T-helper 2 cell treated with Interferon-gamma antibody and Interleukin-4, amounts not matched to agents 5 μg/mL and 100 μg/mL, for 36 hours (primary cell): ENCODE measurements at regions not wholly inside any gene's neighbourhood (a gene's known extent, or its start where the extent isn't known, plus 50 kb on each side); places are given as distances from the start of the nearest gene placed in this dataset.

Experiments used
- DNase-seq: peaks from one replicate; pipeline ENCODE4 v3.0.0; 2021; ENCODE audit warnings: low spot score
- H3K27ac Mint-ChIP-seq: one replicate; pipeline ENCODE4 v1.8.0; 2021; ENCODE audit warnings: mild to moderate bottlenecking, mixed read lengths
- H3K27me3 Mint-ChIP-seq: one replicate; pipeline ENCODE4 v1.8.0; 2021; ENCODE audit warnings: low read depth, mixed read lengths
- H3K36me3 Mint-ChIP-seq: one replicate; pipeline ENCODE4 v1.8.0; 2021; ENCODE audit warnings: low read depth, mixed read lengths
- H3K4me1 Mint-ChIP-seq: one replicate; pipeline ENCODE4 v1.8.0; 2021; ENCODE audit warnings: low read depth, mixed read lengths
- H3K4me3 Mint-ChIP-seq: one replicate; pipeline ENCODE4 v1.8.0; 2022; ENCODE audit warnings: mild to moderate bottlenecking, moderate library complexity, mixed read lengths
- H3K9me3 Mint-ChIP-seq: one replicate; pipeline ENCODE4 v1.8.0; 2021; ENCODE audit warnings: mixed read lengths

DNA sequence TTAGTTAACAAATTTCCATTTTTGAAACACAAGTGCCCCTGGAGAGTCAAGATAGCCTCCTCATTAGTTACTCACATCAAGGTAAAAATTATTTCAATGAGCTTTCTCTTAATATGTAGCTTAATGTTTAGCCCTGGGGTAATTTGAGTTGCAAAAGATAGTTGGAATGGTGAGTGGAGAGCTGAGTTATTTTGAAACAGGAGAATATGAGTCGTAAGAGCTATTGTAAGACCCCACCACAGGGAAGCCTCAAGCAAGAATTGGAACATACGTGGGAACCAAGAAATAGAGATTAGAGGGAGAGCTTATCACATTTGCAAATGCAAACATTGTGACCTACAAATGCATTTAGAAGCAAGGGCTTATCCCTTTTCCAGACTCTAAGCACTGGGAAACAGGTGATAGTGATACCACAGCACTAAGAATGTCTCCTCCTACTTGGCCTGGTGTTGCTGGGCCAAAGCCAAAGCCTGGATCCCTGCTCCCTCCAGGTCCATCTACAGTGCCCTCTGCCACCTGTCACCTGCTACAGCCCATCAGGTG is 635.1 kb downstream of the PTPRC start:
- H3K9me3 Mint-ChIP-seq, result no peaks in the 10 kb centered on the region
- H3K4me3 Mint-ChIP-seq, result no peak overlapping the region
- no peak overlapping the region for H3K27ac Mint-ChIP-seq
- no peaks in the 10 kb centered on the region for H3K36me3 Mint-ChIP-seq
- no peak for DNase-seq
- H3K4me1 Mint-ChIP-seq, result peaks cover 1% of the 10 kb centered on the region
- H3K27me3 Mint-ChIP-seq, result peaks cover 5% of the 10 kb centered on the region

DNA sequence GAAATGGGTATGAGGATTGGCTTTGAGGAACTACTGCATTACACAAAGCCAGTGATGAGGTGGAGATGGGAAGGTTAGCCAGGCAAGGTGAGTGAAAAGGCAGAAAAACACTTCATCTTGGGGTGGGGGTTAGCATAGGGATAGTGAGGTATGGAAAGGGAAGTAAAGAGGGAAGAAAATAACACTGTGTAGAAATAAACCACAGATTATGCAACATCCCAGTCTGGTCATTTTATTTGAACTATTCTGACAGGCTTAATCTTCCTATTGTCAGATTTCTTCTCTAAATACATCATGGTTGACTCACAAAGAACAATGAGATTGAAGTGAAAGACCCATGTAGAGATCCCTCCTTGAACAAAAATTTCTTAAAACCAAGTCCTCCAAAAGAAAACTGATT is 640.2 kb downstream of the PTPRC start:
- no peak for DNase-seq
- H3K4me1 Mint-ChIP-seq, result peaks cover 10% of the 10 kb centered on the region
- H3K36me3 Mint-ChIP-seq, result no peaks in the 10 kb centered on the region
- H3K9me3 Mint-ChIP-seq, result no peaks in the 10 kb centered on the region
- H3K27me3 Mint-ChIP-seq, result peaks cover 7% of the 10 kb centered on the region
- no peak overlapping the region for H3K27ac Mint-ChIP-seq
- H3K4me3 Mint-ChIP-seq, result no peak overlapping the region

DNA sequence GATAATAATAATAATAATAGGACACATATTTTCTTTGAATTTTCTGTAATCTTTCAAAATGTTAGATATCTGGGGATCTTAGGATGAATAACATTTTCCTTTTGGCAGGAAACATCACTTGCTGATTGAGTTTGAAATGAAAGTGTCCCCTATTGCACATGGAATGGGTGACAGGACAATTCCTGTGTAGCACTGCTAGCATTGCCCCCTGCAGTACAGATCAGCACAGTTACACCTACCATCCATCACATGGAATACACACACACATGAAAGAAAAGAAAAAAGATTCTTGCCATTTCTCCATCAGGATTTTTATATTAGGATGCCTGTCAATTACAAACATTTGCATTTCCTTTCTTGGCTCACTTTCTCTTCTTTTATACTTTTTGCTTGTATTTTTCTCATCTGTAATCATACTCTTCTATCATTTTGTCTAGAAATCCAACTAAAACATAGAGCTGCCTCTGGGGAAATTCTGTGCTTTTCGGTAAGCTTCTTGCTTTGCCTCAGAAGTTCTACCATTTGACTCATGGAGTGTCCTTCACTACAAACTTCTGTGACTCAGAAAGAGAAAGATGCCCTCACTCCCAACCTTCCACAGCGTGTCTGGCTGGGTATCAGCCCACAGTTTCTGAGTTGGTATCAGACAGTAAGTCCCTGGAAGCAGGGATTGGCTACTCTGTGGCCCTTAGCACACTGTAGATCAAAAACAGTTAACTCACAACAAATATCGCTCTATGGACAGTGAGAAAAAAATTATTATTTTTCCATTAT is 641.2 kb downstream of the PTPRC start:
- no peak for DNase-seq
- no peaks in the 10 kb centered on the region for H3K36me3 Mint-ChIP-seq
- H3K4me1 Mint-ChIP-seq, result peaks cover 10% of the 10 kb centered on the region
- H3K9me3 Mint-ChIP-seq, result no peaks in the 10 kb centered on the region
- H3K4me3 Mint-ChIP-seq, result no peak overlapping the region
- peaks cover 4% of the 10 kb centered on the region for H3K27me3 Mint-ChIP-seq
- H3K27ac Mint-ChIP-seq, result no peak overlapping the region

- Mint-ChIP-seq H3K4me1 (peaks cover 10% of the 10 kb centered on the region), H3K36me3 (no peaks in the 10 kb centered on the region), H3K27ac (no peak overlapping the region), H3K27me3 (peaks cover 8% of the 10 kb centered on the region), H3K9me3 (no peaks in the 10 kb centered on the region), H3K4me3 (no peak overlapping the region)
- no peak for DNase-seq
These were observed 644.0 kb downstream of the PTPRC start for GRCh38 chr1:199282751-199283305.

- DNase-seq, result no peak
- peaks cover 10% of the 10 kb centered on the region for H3K4me1 Mint-ChIP-seq
- H3K9me3 Mint-ChIP-seq, result no peaks in the 10 kb centered on the region
- H3K4me3 Mint-ChIP-seq, result no peak overlapping the region
- peaks cover 10% of the 10 kb centered on the region for H3K27me3 Mint-ChIP-seq
- H3K36me3 Mint-ChIP-seq, result no peaks in the 10 kb centered on the region
- H3K27ac Mint-ChIP-seq, result no peak overlapping the region
These were observed 645.0 kb downstream of the PTPRC start for GRCh38 chr1:199283794-199284193.

GRCh38 chr1:199287206-199287605 is 648.4 kb downstream of the PTPRC start:
- Mint-ChIP-seq H3K4me1 (peaks cover 8% of the 10 kb centered on the region), H3K27me3 (peaks cover 16% of the 10 kb centered on the region), H3K9me3 (no peaks in the 10 kb centered on the region), H3K27ac (no peak overlapping the region), H3K4me3 (no peak overlapping the region), H3K36me3 (no peaks in the 10 kb centered on the region)
- DNase-seq, result no peak

- Mint-ChIP-seq H3K36me3 (no peaks in the 10 kb centered on the region), H3K4me3 (no peak overlapping the region), H3K27me3 (peaks cover 16% of the 10 kb centered on the region), H3K4me1 (peaks cover 8% of the 10 kb centered on the region), H3K9me3 (no peaks in the 10 kb centered on the region), H3K27ac (no peak overlapping the region)
- DNase-seq, result no peak
These were observed 648.8 kb downstream of the PTPRC start for GRCh38 chr1:199287647-199288046.

DNA sequence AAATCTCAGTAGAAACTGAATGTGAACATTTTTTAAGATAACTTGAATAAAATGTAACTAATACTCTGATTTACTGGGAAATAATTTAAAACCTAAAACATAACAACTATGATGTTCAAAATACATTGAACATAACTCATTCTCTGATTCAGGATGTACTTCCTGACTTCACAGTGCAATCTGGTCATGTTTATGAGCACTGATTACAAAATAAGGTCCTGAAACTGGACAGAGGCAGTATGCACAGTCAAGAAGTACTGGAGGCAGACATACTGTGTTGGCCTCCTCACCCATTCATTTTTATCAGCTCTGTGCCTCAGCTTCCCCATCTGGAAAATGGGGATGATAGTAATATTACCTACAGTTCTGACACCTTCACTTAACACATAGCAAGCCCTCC is 651.3 kb downstream of the PTPRC start:
- Mint-ChIP-seq H3K4me1 (no peaks in the 10 kb centered on the region), H3K27ac (no peak overlapping the region), H3K9me3 (no peaks in the 10 kb centered on the region), H3K27me3 (peaks cover 22% of the 10 kb centered on the region), H3K4me3 (no peak overlapping the region), H3K36me3 (no peaks in the 10 kb centered on the region)
- DNase-seq, result no peak

DNA sequence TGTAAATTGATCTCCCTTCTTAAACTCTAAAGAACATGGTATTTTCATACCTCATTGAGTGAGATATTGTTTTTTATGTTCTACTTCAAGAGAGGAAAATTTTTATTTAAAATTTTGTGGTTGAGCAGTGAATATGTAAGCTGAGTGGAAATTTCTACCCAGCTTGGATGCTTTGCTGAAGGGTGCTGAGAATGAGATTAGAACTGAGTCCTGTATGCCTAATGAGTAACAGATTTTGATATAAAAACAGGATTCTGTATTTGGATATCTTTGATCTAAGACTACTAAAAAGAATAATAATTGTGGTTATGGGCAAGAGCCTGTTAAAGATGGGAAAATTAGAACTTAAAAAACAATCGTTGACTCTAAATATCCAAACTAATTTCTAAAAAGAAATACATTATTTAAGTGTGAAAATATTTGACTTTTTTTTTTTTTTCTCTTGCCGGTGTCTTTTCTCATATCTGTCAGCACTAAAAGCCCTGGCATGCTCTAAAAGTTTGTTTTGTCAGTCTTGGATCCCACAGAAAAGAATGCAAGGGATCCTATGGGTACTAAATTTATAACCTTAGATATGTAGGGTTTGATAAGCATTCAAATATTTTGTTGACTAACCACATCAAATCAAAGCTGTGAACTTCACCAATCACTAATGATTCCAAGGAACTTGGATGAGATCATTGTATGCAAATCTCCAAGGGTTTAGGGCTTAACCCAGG is 652.3 kb downstream of the PTPRC start:
- no peak for DNase-seq
- H3K27ac Mint-ChIP-seq, result no peak overlapping the region
- no peaks in the 10 kb centered on the region for H3K36me3 Mint-ChIP-seq
- no peaks in the 10 kb centered on the region for H3K4me1 Mint-ChIP-seq
- peaks cover 25% of the 10 kb centered on the region for H3K27me3 Mint-ChIP-seq
- H3K4me3 Mint-ChIP-seq, result no peak overlapping the region
- no peaks in the 10 kb centered on the region for H3K9me3 Mint-ChIP-seq

GRCh38 chr1:199292896-199293295 is 654.1 kb downstream of the PTPRC start:
- Mint-ChIP-seq H3K4me1 (no peaks in the 10 kb centered on the region), H3K4me3 (no peak overlapping the region), H3K36me3 (no peaks in the 10 kb centered on the region), H3K9me3 (no peaks in the 10 kb centered on the region), H3K27ac (no peak overlapping the region), H3K27me3 (peaks cover 25% of the 10 kb centered on the region)
- DNase-seq, result no peak

DNA sequence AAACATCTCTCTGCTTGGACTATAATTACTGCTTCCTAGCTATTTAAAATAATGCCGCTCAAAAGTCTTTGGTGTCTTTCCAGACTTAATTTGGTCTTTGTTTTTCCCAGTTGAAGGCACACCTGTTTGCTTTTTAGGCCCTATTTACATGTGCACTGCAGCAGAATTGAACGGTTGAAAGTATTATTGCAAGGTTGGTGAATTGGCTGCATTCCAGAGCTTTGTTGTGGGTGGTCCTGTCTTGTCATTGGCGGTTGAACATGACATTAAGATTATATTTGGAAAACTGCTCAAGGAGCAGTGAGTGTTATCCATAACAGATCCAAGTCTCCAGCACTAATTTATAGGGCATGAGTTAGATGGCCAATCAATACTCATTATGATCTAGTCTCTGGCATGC is 656.3 kb downstream of the PTPRC start:
- Mint-ChIP-seq H3K27ac (no peak overlapping the region), H3K4me1 (no peaks in the 10 kb centered on the region), H3K27me3 (peaks cover 20% of the 10 kb centered on the region), H3K4me3 (no peak overlapping the region), H3K9me3 (no peaks in the 10 kb centered on the region), H3K36me3 (no peaks in the 10 kb centered on the region)
- DNase-seq, result no peak

DNA sequence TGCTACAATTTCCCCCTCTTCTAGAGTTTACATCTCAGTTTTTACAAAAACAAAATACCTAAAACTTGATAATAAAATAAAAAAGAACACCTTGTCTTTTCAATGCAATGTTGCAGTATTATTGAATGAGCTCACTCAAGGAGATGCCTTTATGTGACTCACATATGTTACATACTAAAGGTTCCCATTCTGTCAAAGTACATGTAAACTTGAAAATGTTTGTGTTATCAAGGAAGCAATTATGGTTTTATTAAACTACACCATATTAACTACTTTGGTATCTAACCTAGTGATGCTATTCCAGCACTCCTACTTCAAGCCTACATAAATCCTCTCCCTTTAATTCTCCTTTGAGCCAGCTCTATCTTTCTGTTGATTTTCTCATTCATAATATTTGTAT is 658.3 kb downstream of the PTPRC start:
- Mint-ChIP-seq H3K9me3 (no peaks in the 10 kb centered on the region), H3K27ac (no peak overlapping the region), H3K4me1 (no peaks in the 10 kb centered on the region), H3K36me3 (no peaks in the 10 kb centered on the region), H3K27me3 (peaks cover 17% of the 10 kb centered on the region), H3K4me3 (no peak overlapping the region)
- DNase-seq, result no peak

GRCh38 chr1:199297887-199298286 is 659.0 kb downstream of the PTPRC start:
- no peaks in the 10 kb centered on the region for H3K9me3 Mint-ChIP-seq
- H3K27me3 Mint-ChIP-seq, result peaks cover 17% of the 10 kb centered on the region
- H3K4me1 Mint-ChIP-seq, result no peaks in the 10 kb centered on the region
- DNase-seq, result no peak
- H3K27ac Mint-ChIP-seq, result no peak overlapping the region
- no peaks in the 10 kb centered on the region for H3K36me3 Mint-ChIP-seq
- no peak overlapping the region for H3K4me3 Mint-ChIP-seq

GRCh38 chr1:199298825-199299224 is 660.0 kb downstream of the PTPRC start:
- Mint-ChIP-seq H3K27ac (no peak overlapping the region), H3K27me3 (peaks cover 14% of the 10 kb centered on the region)

More at GRCh38 chr1:199298825-199299224, 660.0 kb downstream of the PTPRC start:
- H3K9me3 Mint-ChIP-seq, result no peaks in the 10 kb centered on the region
- no peaks in the 10 kb centered on the region for H3K36me3 Mint-ChIP-seq
- no peak overlapping the region for H3K4me3 Mint-ChIP-seq
- no peaks in the 10 kb centered on the region for H3K4me1 Mint-ChIP-seq
- no peak for DNase-seq
